Type B pancreatic cell (in vitro differentiated cells): ENCODE measurements at regions not wholly inside any gene's neighbourhood (a gene's known extent, or its start where the extent isn't known, plus 50 kb on each side); places are given as distances from the start of the nearest gene placed in this dataset.

Experiments used
- DNase-seq: peaks from one replicate; pipeline ENCODE4 v3.0.0; 2021; ENCODE audit warnings: mixed read lengths; ENCODE audit not compliant: unreplicated experiment; ENCODE audit errors: extremely low spot score
- H3K27ac Mint-ChIP-seq: 2 replicates; pipeline ENCODE4 v1.8.0; 2021; ENCODE audit warnings: mild to moderate bottlenecking, mixed read lengths
- H3K27me3 Mint-ChIP-seq: 2 replicates; pipeline ENCODE4 v1.8.0; 2021; ENCODE audit warnings: mixed read lengths
- H3K36me3 Mint-ChIP-seq: 2 replicates; pipeline ENCODE4 v1.8.0; 2021; ENCODE audit warnings: mixed read lengths
- H3K4me1 Mint-ChIP-seq: one replicate; pipeline ENCODE4 v1.8.0; 2021; ENCODE audit warnings: mixed read lengths; ENCODE audit not compliant: unreplicated experiment
- H3K4me3 Mint-ChIP-seq: 2 replicates; pipeline ENCODE4 v1.8.0; 2021; ENCODE audit warnings: mild to moderate bottlenecking, mixed read lengths
- H3K9me3 Mint-ChIP-seq: 2 replicates; pipeline ENCODE4 v1.8.0; 2021; ENCODE audit warnings: mixed read lengths
- TF ChIP-seq, protein P1 (sequence below): fragments of 200-600 bp; sonication (generic); conservative IDR thresholded peaks from 2 replicates; pipeline ENCODE4 v1.5.0; 2021; ENCODE audit warnings: antibody characterized with exemption, mild to moderate bottlenecking

DNA sequence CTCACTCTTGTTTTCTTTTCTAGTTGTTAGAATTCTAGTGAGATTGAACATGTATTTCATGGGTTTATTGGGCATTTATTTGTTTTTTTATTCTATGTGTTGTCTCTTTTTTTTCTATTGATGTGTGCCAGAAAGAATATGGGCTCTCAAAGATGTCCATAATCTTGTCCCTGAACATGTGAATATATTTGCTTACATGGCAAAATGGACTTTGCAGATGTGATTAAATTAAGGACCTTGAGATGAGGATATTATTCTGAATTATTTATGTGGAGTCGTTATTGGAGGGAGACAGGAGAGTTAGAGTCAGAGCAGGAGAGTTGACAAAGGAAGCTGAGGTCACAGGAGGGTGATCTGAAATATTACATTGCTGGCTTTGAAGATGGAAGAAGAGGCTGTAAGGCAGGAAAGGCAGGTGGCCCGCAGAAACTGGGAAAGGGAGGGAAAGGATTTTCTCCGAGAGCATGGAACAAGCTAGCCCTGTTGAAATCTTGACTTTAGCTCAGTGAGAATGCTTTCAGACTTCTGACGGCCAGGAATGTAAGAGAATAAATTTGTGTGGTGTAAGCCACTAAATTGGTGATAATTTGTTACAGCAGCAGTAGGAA, 82.8 kb downstream of the NABP1 start:
- Mint-ChIP-seq H3K36me3 (no peaks in the 10 kb centered on the region), H3K27ac (no peak overlapping the region), H3K27me3 (no peaks in the 10 kb centered on the region), H3K9me3 (no peaks in the 10 kb centered on the region), H3K4me3 (no peak overlapping the region), H3K4me1 (no peaks in the 10 kb centered on the region)
- DNase-seq, result no peak
- TF ChIP-seq, protein P1, sequence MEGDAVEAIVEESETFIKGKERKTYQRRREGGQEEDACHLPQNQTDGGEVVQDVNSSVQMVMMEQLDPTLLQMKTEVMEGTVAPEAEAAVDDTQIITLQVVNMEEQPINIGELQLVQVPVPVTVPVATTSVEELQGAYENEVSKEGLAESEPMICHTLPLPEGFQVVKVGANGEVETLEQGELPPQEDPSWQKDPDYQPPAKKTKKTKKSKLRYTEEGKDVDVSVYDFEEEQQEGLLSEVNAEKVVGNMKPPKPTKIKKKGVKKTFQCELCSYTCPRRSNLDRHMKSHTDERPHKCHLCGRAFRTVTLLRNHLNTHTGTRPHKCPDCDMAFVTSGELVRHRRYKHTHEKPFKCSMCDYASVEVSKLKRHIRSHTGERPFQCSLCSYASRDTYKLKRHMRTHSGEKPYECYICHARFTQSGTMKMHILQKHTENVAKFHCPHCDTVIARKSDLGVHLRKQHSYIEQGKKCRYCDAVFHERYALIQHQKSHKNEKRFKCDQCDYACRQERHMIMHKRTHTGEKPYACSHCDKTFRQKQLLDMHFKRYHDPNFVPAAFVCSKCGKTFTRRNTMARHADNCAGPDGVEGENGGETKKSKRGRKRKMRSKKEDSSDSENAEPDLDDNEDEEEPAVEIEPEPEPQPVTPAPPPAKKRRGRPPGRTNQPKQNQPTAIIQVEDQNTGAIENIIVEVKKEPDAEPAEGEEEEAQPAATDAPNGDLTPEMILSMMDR, result no peak

DNA sequence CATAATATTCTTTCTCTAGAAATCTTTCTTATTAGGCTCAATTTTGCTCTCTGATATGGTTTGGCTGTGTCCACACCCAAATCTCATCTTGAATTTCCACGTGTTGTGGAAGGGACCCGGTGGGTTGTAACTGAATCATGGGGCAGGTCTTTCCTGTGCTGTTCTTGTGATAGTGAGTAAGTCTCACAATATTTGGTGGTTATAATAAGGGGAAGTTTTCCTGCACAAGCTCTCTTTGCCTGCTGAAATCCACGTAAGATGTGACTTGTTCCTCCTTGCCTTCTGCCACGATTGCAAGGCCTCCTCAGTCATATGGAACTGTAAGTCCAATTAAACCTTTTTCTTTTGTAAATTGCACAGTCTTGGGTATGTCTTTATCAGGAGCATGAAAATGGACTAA, 73.8 kb downstream of the CAVIN2 start:
- no peaks in the 10 kb centered on the region for H3K4me1 Mint-ChIP-seq

DNA sequence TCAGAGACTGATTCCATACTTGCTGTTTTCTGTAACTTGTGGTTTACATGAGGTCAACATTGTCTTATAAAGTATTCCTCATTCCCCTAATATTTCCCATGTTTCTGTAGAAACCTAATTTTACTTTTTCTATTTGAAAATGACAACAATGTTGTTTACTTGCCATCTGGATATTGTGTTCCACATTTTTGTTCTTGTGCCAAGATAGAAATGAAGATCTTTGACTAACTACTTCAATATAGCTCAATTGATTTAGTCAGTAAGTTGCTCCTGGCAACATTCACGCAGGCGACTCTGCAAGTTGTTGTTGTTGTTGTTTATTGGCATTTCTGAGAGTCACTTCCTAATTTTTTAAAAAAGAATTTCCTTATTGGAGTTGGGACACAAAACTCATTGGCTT, 69.5 kb downstream of the CAVIN2 start:
- Mint-ChIP-seq H3K4me1 (no peaks in the 10 kb centered on the region), H3K36me3 (no peaks in the 10 kb centered on the region), H3K27ac (no peak overlapping the region), H3K4me3 (no peak overlapping the region), H3K9me3 (peaks cover 8% of the 10 kb centered on the region), H3K27me3 (no peaks in the 10 kb centered on the region)
- TF ChIP-seq, protein P1, result no peak
- no peak for DNase-seq

More for the DNA sequence above, 73.8 kb downstream of the CAVIN2 start:
- H3K36me3 Mint-ChIP-seq, result no peaks in the 10 kb centered on the region
- DNase-seq, result no peak
- H3K9me3 Mint-ChIP-seq, result peaks cover 8% of the 10 kb centered on the region
- TF ChIP-seq, protein P1, result no peak
- no peak overlapping the region for H3K4me3 Mint-ChIP-seq
- no peaks in the 10 kb centered on the region for H3K27me3 Mint-ChIP-seq
- no peak overlapping the region for H3K27ac Mint-ChIP-seq

DNA sequence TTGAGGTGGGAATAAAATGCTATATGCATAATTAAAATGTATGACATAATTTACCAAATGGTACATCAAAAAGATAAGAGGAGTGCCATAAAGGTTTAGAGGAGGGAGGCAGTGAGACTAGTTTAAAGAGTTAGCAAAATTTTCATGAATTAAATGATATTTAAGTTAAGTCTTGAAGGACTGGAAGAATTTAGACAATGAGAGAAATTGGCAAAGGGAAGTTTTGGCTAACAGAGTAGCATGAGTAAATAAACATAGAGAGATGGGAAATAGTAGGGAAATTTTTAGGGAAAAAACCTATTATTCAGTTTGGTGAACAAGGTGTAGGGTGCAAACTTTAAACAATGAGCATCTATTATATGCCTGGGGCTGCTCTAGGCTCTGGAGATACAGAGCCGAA, 68.8 kb downstream of the CAVIN2 start:
- Mint-ChIP-seq H3K4me1 (no peaks in the 10 kb centered on the region), H3K4me3 (no peak overlapping the region), H3K27me3 (no peaks in the 10 kb centered on the region), H3K9me3 (peaks cover 6% of the 10 kb centered on the region), H3K27ac (no peak overlapping the region), H3K36me3 (no peaks in the 10 kb centered on the region)
- TF ChIP-seq, protein P1, result no peak
- no peak for DNase-seq

DNA sequence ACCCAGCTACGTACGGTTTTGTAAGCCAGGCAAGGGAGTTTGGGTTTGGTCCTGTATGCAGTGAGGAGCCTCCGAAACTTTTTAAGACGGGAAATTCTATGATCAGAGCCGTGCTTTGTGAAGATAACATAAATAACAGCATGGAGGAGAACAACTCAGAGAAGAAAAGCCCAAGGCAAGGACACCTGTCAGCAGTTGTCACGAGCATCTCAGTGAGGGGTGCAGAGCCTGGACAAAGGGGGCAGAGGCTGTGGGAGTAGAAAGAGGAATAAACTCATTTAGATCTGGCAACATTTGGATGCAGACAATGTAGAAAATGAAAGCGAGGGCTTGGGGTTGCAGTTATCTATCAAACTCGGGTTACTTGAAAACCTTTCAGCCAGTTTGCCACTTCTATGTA, 64.5 kb downstream of the CAVIN2 start:
- Mint-ChIP-seq H3K27me3 (no peaks in the 10 kb centered on the region), H3K36me3 (no peaks in the 10 kb centered on the region), H3K27ac (no peak overlapping the region), H3K9me3 (no peaks in the 10 kb centered on the region), H3K4me1 (no peaks in the 10 kb centered on the region), H3K4me3 (no peak overlapping the region)
- no peak for DNase-seq
- TF ChIP-seq, protein P1, result no peak

DNA sequence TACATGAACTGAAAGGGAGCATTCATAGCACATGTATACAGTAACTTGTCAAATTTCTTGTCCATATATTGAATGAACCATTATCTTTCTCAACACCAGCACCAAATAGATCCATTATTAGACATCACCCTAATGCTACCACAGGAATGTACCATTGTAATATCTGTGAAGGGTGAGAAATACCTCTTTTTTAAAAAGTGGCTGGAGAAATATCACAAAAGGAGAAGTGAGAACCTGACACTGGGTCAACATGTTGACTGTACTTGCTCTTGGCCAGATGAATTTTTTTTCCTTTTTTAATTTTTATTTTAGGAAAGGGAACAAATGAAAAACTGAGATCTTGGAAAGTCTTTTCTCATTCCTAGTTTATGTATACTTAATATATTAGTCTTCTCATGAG, 63.5 kb downstream of the CAVIN2 start:
- Mint-ChIP-seq H3K4me3 (no peak overlapping the region), H3K27ac (no peak overlapping the region), H3K9me3 (no peaks in the 10 kb centered on the region), H3K4me1 (no peaks in the 10 kb centered on the region), H3K36me3 (no peaks in the 10 kb centered on the region), H3K27me3 (no peaks in the 10 kb centered on the region)
- DNase-seq, result no peak
- TF ChIP-seq, protein P1, result no peak
